ENCODE measurements at regions not wholly inside any gene's neighbourhood (a gene's known extent, or its start where the extent isn't known, plus 50 kb on each side); places are given as distances from the start of the nearest gene placed in this dataset.

GRCh38 chr6:168166627-168167026 is 87.6 kb upstream of the FRMD1 start:
- H3K4me1 ChIP-seq, result no peaks in the 10 kb centered on the region
- peak; percentile 12 for DNase-seq
- H3K9me3 ChIP-seq, result no peaks in the 10 kb centered on the region

GRCh38 chr6:168165891-168166290 is 86.9 kb upstream of the FRMD1 start:
- Histone ChIP-seq H3K27me3 (no peaks in the 10 kb centered on the region), H3K36me3 (no peaks in the 10 kb centered on the region), H3K4me1 (no peaks in the 10 kb centered on the region), H3K9me3 (no peaks in the 10 kb centered on the region), H3K4me3 (no peak overlapping the region), H3K9ac (ENCODE audit: low read depth in 2 of 2, low read length in 2 of 2) (no peak overlapping the region), H3K27ac (no peak overlapping the region)
- intact Hi-C loops (cut with DNase I), result no loop called here
- no peak for TF ChIP-seq CTCF (IDR thresholded peaks at IDR 0.05)
- peak; percentile 17 for DNase-seq

More at GRCh38 chr6:168166627-168167026, 87.6 kb upstream of the FRMD1 start:
- intact Hi-C loops (cut with DNase I), result no loop called here
- no peak for TF ChIP-seq CTCF (IDR thresholded peaks at IDR 0.05)
- Histone ChIP-seq H3K9ac (ENCODE audit: low read depth in 2 of 2, low read length in 2 of 2) (no peak overlapping the region), H3K36me3 (no peaks in the 10 kb centered on the region), H3K27ac (no peak overlapping the region), H3K4me3 (no peak overlapping the region), H3K27me3 (no peaks in the 10 kb centered on the region)

GRCh38 chr6:168165373-168165772 is 86.4 kb upstream of the FRMD1 start:
- no peak overlapping the region for H3K27ac ChIP-seq
- TF ChIP-seq CTCF (IDR thresholded peaks at IDR 0.05), result no peak

GRCh38 chr6:168164462-168165061 is 85.5 kb upstream of the FRMD1 start:
- peak; percentile 14 for DNase-seq
- no peak for TF ChIP-seq CTCF (IDR thresholded peaks at IDR 0.05)
- no peak overlapping the region for H3K27ac ChIP-seq
- H3K4me3 ChIP-seq, result no peak overlapping the region
- no peak overlapping the region for H3K9ac ChIP-seq (ENCODE audit: low read depth in 2 of 2, low read length in 2 of 2)
- intact Hi-C loops (cut with DNase I), result no loop called here
- no peaks in the 10 kb centered on the region for H3K4me1 ChIP-seq
- no peaks in the 10 kb centered on the region for H3K27me3 ChIP-seq
- H3K9me3 ChIP-seq, result no peaks in the 10 kb centered on the region
- H3K36me3 ChIP-seq, result no peaks in the 10 kb centered on the region

More at GRCh38 chr6:168165373-168165772, 86.4 kb upstream of the FRMD1 start:
- no peak overlapping the region for H3K4me3 ChIP-seq
- no peaks in the 10 kb centered on the region for H3K9me3 ChIP-seq
- no peaks in the 10 kb centered on the region for H3K27me3 ChIP-seq
- intact Hi-C loops (cut with DNase I), result no loop called here
- no peaks in the 10 kb centered on the region for H3K36me3 ChIP-seq
- DNase-seq, result peak; percentile 20
- H3K9ac ChIP-seq (ENCODE audit: low read depth in 2 of 2, low read length in 2 of 2), result no peak overlapping the region
- no peaks in the 10 kb centered on the region for H3K4me1 ChIP-seq

GRCh38 chr6:168163096-168163731 is 84.2 kb upstream of the FRMD1 start:
- no peak overlapping the region for H3K4me3 ChIP-seq
- H3K27me3 ChIP-seq, result no peaks in the 10 kb centered on the region
- H3K9me3 ChIP-seq, result no peaks in the 10 kb centered on the region
- H3K36me3 ChIP-seq, result no peaks in the 10 kb centered on the region
- TF ChIP-seq CTCF (IDR thresholded peaks at IDR 0.05), result no peak
- H3K9ac ChIP-seq (ENCODE audit: low read depth in 2 of 2, low read length in 2 of 2), result no peak overlapping the region
- H3K4me1 ChIP-seq, result no peaks in the 10 kb centered on the region
- intact Hi-C loops (cut with DNase I), result no loop called here
- H3K27ac ChIP-seq, result no peak overlapping the region
- DNase-seq, result peak; percentile 37
